SH-SY5Y (cell line): ENCODE measurements at regions not wholly inside any gene's neighbourhood (a gene's known extent, or its start where the extent isn't known, plus 50 kb on each side); places are given as distances from the start of the nearest gene placed in this dataset.

ENCODE experiments used
- GATA2 ChIP-seq: IDR thresholded peaks from 2 replicates; pipeline ENCODE4 v1.6.1; 2011; ENCODE audit warnings: mild to moderate bottlenecking, low read depth, low read length
- GATA3 ChIP-seq: IDR thresholded peaks from 2 replicates; pipeline ENCODE4 v1.6.1; 2011; ENCODE audit warnings: low read depth, mild to moderate bottlenecking, low read length, moderate library complexity

GRCh38 chr12:22900401-22900800, 275.4 kb downstream of the ETNK1 start:
- TF ChIP-seq GATA3 = no peak
- TF ChIP-seq GATA2 = no peak
